Activated T-cell treated with anti-CD3 and anti-CD28 coated beads for 24 hours (primary cell): ENCODE measurements at regions not wholly inside any gene's neighbourhood (a gene's known extent, or its start where the extent isn't known, plus 50 kb on each side); places are given as distances from the start of the nearest gene placed in this dataset.
"Not testable (repeated sequence)": the region's sequence is repeated elsewhere in the genome, so short reads cannot be mapped to it uniquely, and the experiment has no call there.

Experiments
- DNase-seq: peaks from one replicate; pipeline ENCODE4 v3.0.0-alpha.2; 2020; ENCODE audit warnings: low read depth

DNA sequence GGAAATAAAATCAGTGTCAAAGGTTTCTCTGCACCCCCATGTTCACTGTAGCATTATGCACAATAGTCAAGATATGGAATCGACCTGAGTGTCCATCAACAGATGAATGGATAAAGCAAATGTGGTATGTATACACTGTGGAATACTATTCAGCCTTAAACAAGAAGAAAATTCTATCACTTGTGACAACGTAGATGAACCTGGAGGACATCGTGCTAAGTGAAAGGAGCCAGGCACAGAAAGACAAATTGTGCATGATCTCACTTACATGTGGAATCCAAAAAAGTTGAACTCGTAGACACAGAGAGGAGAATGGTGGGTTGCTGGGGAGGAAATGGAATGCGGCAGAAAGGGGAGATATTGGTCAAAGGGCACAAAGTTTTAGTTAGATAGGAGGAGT is 136.3 kb upstream of the ESR1 start:
- DNase-seq: no peak

DNA sequence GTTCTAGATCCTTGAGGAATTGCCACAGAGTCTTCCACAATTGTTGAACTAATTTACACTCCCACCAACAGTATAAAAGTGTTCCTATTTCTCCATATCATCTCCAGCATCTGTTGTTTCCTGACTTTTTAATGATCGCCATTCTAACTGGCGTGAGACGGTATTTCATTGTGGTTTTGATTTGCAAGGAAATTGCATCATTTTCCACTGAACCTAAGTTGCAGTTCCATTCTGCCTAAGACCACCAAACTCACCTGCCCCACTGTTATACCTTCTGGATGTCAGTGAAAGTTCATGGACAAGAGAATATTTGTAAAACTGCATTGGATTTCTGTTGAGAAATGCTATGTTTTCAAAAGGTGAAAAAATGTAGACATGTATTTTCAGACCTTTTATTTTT is 132.9 kb upstream of the ESR1 start:
- DNase-seq: no peak

DNA sequence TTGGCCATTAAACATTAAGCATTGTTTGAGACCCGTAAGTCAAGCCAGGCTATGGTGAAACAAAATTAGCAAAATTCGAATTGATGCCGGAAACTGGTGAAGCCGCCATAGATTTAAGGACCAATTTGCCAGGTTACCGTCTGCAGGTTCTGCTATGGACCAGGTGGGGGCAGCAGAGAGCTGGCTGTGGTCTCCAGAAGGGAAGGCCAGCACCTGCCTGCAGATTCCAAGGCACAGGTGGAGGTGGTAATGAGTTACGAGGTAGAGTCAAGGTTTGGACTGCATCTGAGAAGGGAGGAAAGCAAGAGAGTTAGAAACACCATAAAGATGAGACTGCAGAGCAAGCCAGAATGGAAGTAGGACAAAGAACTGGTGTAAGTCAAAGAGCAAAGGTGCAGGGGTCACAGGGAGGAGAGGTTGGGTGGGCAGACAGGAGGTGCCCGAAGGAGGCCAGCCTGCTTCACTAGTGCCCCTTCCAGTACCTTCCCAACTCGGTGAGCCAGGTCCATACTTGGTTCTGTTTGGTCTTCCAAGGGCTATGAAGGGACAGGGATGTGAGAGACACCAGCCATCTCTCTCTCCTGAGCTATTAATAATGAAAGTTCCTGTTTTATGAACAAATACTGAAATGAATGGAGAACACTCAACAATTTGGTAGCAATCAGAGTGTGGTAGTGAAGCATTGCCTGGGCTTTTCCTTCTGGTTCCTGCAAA is 131.6 kb upstream of the ESR1 start:
- DNase-seq: peak; percentile 41

DNA sequence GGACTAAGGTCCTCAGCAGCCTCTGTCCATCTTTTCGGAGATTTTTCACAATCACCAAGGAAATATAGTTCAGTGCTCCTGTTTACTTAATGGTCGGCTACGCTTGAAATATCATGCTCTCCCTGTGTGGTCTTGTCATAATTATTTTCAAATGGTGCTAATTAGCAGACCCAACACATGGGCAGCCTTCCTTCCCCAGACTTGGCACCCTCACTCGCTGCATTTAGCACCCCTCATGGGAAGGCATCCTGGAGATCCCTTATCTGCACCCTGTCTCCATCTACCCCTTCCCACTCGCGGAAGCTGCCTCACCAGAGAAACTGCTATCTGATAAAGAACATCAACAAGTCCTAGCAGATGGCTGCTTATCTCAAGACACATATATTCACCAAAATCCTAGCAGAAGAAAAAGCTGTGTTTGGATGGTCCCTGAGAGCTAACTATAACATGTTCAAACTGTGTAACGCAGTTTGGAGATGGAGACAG is 131.0 kb upstream of the ESR1 start:
- DNase-seq: no peak

DNA sequence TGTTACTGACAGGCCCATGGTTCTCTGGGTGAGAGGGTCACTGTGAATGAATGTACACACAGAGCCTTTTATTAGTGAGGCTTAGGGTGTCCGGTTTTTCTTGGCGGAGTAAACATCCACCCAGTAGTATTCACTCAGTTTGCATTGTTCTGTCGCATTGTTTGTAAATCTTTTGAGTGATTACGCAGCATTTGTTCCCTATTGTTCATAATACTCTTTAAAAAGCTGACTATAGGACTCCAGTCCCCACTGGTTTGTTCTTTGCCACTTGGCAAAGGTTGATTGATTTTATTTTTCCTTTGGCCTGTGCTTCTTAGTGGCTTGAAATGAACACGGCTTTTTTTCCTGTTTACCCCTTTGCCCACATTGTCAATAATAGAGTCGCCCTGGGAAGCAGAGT is 130.1 kb upstream of the ESR1 start:
- no peak for DNase-seq

DNA sequence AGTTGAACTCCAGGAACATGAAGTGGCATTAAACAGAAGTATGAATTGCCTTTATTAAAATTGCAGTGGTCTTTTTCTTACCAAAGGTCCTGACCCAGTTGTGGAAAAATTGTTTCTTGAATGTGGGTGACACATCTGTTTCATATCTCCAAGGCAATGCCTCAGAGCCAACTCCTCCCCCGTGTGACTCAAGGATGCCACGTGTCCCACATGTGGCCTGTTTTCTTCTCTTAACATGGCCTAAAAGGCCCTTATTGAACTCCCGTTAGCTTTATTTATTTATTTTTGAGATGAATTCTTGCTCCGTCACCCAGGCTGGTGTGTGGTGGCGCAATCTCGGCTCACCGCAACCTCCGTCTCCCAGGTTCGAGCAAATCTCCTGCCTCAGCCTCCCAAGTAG is 128.4 kb upstream of the ESR1 start:
- peak; percentile 15 for DNase-seq

DNA sequence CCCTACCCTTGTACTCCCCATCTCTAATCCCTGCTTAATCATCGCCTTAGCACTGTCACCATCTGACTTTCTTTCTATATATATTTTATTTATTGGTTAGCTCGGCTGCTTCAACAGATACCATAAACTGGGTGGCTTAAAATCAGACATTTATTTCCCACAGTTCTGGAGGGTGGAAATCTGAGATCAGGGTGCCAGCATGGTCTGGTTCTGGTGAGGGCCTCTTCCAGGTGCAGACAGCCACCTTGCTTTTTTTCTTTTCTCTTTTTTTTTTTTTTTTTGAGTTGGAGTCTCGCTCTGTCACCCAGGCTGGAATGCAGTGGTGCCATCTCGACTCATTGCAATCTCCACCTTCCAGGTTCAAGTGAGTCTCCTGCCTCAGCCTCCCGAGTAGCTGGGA is 127.5 kb upstream of the ESR1 start:
- no peak for DNase-seq

DNA sequence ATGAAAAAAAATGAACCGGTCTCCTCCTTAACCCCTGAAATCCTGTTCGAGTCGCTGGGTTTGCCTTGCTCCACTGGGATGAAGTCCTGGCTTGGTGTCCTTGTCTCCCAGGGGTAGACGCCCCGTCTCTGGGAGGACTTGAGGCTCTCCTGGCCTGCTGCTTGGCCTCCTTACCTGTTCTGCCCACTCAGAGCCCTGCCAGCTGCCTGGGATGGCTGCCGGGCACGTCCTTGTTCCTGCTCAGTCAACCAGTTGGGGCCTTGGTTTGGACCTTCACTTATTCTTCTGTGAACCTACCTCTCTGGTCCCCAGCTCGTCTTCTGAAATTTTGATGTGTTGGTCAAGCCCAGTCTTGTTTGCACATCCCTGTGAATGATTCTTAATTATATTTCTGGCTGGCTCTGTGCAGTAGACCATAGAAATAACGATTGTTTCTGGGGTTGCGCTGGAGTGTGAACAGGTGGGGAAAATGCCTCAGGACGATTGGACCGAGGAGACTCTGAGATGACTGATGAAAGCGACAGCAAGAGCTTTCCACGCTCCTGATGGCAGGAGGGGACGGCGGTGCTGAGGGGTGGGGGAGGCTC is 126.5 kb upstream of the ESR1 start:
- no peak for DNase-seq

DNA sequence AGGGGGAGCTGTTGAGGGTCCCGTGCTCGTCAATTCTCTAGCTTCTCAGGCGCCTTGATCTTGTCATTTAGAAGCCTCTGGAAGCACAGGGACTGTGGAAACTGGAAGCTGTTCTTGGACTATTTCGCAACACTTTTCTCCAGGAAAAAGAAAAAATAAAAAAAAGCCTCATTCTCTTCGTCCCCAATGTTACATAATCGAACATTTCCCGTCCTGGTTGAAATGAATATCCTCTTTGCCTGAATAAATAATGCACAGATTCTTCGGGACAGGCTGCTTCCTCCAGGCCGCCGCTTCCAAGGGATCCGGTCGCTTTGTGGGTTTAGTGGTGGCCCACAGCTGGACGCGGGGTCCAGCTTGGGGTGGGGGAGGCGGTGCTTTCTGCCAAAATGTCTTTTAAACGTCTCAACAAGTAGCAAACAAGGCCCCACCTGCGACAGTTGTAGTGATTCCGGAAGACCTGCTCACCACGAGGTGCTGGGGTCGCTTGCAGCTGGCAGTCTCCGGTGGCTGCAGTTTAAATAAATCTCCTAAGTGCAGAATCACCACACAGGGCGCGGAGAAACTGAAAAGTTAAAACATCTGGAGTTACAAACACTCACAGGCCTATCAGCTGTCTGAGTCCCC is 125.9 kb upstream of the ESR1 start:
- DNase-seq: no peak

DNA sequence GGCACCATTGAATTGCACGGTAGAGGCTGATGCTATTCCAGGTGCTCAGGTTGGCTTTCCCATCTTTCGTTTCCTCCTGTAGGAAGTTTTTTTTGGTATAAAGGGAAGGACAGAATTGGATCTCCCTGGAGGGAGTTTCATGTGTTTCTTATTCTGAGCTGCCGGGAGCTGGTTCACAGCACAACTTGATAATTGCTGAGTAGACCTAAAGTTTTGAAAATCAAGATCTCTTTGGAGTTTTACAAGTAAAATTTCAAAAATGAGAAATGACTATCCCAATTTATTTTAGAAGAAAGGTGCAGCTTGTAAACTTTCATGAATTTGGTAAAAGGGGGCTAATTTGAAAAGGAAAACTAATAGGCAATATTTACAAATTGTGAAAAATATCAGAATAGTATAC is 125.2 kb upstream of the ESR1 start:
- DNase-seq: no peak

DNA sequence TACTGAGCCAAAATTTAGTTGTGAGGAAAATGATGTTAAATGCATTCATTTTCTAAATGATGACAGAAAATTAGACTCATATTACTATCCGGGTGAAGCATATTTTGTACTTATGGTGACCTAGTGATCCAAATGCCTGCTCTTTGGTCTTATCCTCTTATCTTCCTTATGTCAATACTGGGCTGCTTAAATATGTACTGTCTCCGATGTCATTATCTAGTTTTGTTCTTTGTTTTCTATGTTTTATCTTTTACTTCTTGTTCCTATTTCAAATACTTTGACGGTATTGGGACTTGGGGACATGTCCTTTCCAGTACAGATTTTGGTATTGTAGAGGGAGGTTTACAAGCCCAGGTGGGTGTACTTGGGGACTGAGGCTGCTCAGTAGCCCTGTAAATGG is 124.6 kb upstream of the ESR1 start:
- no peak for DNase-seq

DNA sequence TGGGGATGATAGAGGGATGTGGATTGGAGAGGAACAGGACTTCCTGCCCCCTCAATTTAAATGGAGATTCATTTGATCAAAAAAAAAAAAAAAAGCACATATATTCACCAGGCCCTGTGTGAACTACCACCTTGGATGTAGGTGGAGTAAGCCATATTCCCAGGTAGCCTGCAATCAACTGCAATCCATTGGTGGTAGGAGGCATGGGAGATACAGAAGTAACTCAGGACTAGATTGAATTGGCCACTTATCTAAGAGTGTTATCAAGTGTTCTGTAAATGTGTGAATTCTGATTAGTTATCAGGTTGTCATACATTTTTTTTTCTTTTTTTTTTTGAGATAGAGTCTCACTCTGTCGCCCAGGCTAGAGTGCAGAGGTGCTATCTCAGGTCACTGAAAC is 124.1 kb upstream of the ESR1 start:
- no peak for DNase-seq

DNA sequence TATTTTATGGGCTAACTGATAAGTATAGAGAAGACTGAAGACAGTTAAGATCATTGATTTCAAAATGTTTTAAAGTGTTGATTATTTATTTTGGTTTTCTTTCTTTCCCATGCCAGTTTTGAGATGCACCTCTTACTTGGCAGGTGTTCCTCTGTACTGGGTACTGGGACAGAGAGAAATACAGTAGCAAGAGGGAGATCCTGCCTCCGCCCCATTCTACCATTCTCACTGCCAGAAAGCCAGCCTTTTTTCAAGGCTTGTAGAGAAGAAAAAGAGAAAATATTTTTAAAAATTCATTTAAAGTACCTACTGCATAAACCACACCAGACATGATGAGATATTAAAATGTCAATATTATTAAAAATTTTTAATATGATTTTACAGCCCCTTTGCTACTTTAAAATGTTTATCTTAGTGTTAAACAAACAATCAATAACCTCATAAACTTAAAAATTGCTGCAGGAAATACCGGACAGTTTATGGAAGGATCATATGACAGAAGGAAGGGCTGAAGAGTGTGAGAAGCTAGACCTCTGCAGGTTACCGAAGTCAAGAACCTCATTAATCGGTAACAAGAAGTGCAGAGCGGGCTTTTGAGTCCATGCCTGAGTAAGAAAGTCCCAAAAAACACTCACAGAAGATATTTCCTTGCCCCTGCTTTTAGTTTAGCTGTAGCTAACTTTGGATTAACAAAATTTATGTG is 117.8 kb upstream of the ESR1 start:
- no peak for DNase-seq

DNA sequence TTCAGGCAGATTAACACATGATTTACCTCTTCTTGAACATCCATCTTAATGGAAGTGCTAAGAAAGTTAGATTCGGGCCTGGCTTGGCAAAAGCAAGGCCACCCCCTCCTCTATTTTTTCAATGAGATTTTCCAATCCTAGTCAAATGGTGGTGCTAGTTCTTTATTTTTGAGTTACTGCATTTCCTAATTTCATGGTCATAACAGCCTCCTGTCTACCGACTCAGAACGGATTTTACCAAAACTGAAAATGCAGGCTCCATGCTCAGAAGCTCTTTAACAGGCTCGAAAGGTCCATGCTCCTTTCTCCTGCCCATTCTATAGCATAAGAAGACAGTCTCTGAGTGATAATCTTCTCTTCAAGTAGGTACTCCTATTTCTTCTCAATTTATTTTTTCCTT is 117.2 kb upstream of the ESR1 start:
- no peak for DNase-seq

DNA sequence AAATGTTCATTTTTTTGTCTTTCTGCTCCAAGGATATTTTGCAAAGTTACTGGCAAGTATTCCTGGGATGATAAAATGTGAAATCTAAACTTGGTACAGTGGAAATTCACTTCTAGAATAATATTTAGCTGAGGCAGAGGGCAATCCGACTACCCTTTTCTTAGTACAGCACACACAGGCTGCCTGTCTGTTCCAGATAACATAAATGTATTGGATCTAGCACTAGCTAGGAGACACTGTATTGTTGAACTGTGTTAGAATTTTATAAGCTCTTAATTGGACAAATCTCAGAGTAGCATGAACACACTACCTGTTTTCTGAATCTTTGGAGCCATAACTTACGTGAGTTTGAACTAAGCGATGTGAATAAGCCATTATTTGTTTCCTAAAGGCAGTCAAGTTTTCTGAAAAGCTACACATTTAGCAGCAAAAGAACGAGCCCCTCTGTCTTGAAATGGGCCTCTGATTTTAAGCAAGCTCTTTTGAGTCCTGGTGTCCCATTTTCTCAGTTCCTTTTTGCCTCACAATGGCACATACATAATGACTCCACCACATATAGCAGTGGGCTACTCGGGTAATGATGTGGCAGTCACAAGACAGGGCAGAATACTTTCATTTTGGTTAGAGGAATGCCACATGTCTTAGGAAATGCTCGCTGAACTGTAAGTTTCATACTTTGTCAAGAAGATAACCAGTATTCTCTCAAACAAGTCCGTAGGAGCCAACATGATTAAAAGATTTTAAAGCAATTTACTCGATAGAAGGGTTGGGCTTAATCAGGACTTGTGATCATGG is 116.5 kb upstream of the ESR1 start:
- DNase-seq: peak; percentile 6

DNA sequence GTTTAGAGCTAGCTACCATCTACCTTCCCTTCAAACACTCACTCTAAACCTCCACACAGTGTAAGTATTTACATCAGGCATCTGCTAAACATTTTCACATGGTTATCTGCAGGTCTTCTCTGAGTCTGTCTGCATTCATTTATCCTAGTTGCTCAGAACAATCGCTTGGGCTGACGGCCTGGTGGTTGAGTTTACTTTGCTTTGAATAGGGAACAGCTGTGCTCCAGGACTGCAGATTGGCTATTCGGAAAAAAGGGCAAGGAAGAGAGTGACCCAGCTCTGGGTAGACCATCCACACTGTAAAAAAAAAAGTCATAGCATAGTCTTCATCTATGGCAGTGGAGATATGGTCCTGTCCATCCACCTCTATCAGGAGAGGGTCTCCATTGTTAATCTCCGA is 115.3 kb upstream of the ESR1 start:
- no peak for DNase-seq

DNA sequence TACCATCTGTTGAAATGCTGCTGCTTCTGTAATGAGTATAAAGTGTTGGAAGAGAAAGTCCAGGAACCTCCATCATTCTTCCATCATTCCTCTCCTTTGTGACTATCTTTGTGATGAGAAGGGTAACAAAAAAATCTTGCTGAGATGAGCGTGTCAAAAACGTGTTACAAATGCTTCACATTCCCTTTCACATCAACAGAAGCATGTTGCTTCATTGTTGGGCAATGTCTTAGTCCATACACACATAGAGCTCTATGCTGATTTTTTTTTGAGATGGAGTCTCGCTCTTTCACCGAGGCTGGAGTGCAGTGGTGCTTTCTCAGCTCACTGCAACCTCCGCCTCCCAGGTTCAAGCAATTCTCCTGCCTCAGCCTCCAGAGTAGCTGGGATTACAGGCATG is 114.1 kb upstream of the ESR1 start:
- DNase-seq: no peak

DNA sequence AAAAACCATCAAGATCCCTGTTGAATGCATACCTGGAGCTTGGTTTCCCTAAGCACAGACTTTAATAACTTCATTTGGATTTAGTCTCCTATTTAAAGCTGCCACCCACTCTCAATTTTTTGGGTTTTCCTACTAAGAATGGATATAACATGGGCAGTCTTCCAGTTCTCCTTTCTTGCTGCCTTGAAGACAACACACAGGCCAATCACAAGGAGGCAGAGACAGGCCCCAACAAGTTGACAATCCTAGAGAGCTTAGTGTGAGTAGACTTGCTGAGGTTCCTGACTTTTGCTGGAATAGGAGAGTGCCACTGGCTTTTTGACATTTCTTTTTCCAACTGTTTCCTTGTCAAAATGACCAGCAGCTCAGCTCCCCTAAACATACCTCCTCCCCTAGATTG is 112.3 kb upstream of the ESR1 start:
- no peak for DNase-seq

DNA sequence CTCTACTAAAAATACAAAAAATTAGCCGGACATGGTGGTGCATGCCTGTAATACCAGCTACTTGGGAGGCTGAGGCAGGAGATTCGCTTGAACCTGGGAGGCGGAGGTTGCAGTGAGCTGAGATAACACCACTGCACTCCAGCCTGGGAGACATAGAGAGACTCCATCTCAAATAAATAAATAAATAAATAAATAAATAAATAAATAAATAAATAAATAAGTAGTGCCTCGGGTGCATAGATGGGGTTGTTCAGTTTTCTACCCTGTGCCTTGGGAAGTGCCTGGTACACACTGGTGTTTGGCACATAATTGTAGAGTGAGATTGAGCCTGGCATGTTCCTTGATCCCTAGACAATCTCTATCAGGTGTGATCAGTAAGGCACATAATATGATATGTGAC is 111.2 kb upstream of the ESR1 start:
- not testable (repeated sequence) for DNase-seq

DNA sequence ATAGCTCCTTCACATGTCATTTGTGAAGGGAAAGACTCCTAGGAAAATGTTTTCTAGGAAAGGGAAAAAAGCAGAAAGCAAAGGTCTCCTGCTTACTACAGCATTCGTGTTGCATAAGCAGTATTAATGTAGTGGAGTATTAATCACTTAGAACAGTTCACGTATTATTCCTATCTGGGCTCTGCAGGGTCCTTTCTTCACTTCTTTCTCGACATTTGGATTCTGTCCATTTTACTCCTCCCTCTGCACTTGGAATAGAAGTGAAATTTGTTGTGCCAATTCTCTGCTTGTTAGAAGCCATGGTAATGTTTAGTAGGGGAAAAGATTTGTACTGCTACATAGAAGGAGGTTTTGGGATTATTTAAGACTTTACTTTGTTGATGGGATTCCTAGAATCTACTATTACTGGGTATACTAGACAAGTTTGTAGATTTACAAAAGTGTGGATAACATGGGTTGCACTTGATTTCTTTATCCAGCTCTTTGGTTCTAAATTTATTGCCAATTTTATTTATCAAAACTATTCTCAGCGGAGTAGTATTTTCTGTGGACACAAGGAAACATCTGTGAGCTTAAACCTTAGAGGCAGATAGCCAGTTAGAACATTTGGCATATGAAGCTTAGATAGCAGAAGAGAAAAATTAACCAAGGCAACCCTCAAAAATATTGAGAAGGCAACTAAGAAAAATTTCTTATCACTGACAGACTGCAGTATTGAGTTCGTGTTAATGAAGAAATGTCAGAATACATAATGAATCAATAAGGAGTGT is 108.4 kb upstream of the ESR1 start:
- no peak for DNase-seq

DNA sequence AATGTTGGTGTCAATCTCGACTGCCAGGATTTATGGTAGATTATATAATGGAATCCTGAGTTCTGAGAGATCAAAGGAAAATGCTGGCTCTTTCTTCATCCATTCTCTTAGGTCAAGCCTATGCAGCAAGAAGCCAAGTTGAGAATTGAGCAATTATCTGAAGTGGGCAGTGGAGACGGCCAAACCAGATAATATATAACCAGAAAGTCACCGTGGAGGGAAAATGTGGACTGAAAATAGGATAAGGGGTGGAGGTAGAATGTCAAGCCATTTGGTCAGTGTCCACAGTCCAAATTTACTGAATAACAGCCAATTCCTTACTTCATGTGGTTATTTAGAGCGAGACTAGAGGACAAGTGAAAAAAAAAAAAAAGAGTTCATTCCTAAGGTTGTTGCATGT is 107.8 kb upstream of the ESR1 start:
- no peak for DNase-seq
